NCI-H748 treated with DMSO at 0.1 percent for 48 hours (cell line): ENCODE measurements at regions not wholly inside any gene's neighbourhood (a gene's known extent, or its start where the extent isn't known, plus 50 kb on each side); places are given as distances from the start of the nearest gene placed in this dataset.
A peak's percentile ranks its signal among the peaks of the same experiment; 100 is the strongest.

Experiments
- DNase-seq: peaks from one replicate; lab custom pipeline; 2025; lab: John Stamatoyannopoulos, UW

- DNase-seq = no peak
Observed at GRCh38 chr2:217301142-217301925, 441.5 kb upstream of the TNP1 start.

GRCh38 chr2:217299590-217299989 is 439.7 kb upstream of the TNP1 start:
- no peak for DNase-seq

- no peak for DNase-seq
Observed at GRCh38 chr2:217297096-217297495, 437.2 kb upstream of the TNP1 start.

GRCh38 chr2:217294818-217295217 is 435.0 kb upstream of the TNP1 start:
- DNase-seq = no peak

GRCh38 chr2:217294211-217294610 is 434.3 kb upstream of the TNP1 start:
- no peak for DNase-seq

GRCh38 chr2:217293607-217294006 is 433.7 kb upstream of the TNP1 start:
- DNase-seq = no peak

GRCh38 chr2:217293046-217293445 is 433.2 kb upstream of the TNP1 start:
- DNase-seq = no peak

GRCh38 chr2:217291259-217291658 is 431.4 kb upstream of the TNP1 start:
- no peak for DNase-seq

- DNase-seq = no peak
Observed at GRCh38 chr2:217290467-217290866, 430.6 kb upstream of the TNP1 start.

GRCh38 chr2:217289907-217290280 is 430.0 kb upstream of the TNP1 start:
- peak; percentile 84 for DNase-seq

GRCh38 chr2:217289177-217289906 is 429.5 kb upstream of the TNP1 start:
- DNase-seq = peak; percentile 83

GRCh38 chr2:217288472-217289063 is 428.7 kb upstream of the TNP1 start:
- DNase-seq = no peak

GRCh38 chr2:217286833-217287232 is 427.0 kb upstream of the TNP1 start:
- DNase-seq = no peak

GRCh38 chr2:217285926-217286325 is 426.1 kb upstream of the TNP1 start:
- no peak for DNase-seq

GRCh38 chr2:217283460-217283859 is 423.6 kb upstream of the TNP1 start:
- no peak for DNase-seq

GRCh38 chr2:217282531-217282930 is 422.7 kb upstream of the TNP1 start:
- no peak for DNase-seq

GRCh38 chr2:217279556-217279955 is 419.7 kb upstream of the TNP1 start:
- DNase-seq = no peak

- DNase-seq = no peak
Observed at GRCh38 chr2:217279140-217279539, 419.3 kb upstream of the TNP1 start.

GRCh38 chr2:217277646-217278398 is 418.0 kb upstream of the TNP1 start:
- DNase-seq = no peak

GRCh38 chr2:217276433-217276832 is 416.6 kb upstream of the TNP1 start:
- no peak for DNase-seq

- DNase-seq = no peak
Observed at GRCh38 chr2:217275091-217275490, 415.2 kb upstream of the TNP1 start.

GRCh38 chr2:217274578-217274977 is 414.7 kb upstream of the TNP1 start:
- DNase-seq = no peak
